Breast epithelium (tissue), 4 donors: ENCODE measurements at regions not wholly inside any gene's neighbourhood (a gene's known extent, or its start where the extent isn't known, plus 50 kb on each side); places are given as distances from the start of the nearest gene placed in this dataset.
"Not testable (repeated sequence)": the region's sequence is repeated elsewhere in the genome, so short reads cannot be mapped to it uniquely, and the experiment has no call there.

Experiments used
- DNase-seq, 2 donors: peaks; one replicate each; pipeline ENCODE4 v3.0.0-alpha.2; 2019; ENCODE audit warnings: low spot score in 2 of 2
- H3K27ac ChIP-seq, 2 donors: fragments of 200-600 bp; sonication (generic) in 1 of 2; one replicate each; pipeline ENCODE4 v1.5.1; 2016 to 2019; ENCODE audit warnings: mild to moderate bottlenecking in 1 of 2
- H3K27me3 ChIP-seq, 2 donors: fragments of 200-600 bp; sonication (generic) in 1 of 2; one replicate each; pipeline versions ENCODE4 v1.5.1 to v1.6.0; 2017 to 2019; ENCODE audit warnings: control low read depth in 1 of 2, mild to moderate bottlenecking in 1 of 2
- H3K36me3 ChIP-seq: fragments of 200-600 bp; one replicate; pipeline ENCODE4 v1.5.1; 2019
- H3K4me1 ChIP-seq, 2 donors: fragments of 200-600 bp; sonication (generic); one replicate each; pipeline ENCODE4 v1.5.1; 2016 to 2019; ENCODE audit warnings: control low read depth in 1 of 2
- H3K4me3 ChIP-seq, 3 donors: fragments of 200-600 bp; sonication (generic); 1 replicate in 2 of 3; 2 replicates in 1 of 3; pipeline ENCODE4 v1.5.1; 2016 to 2019; ENCODE audit warnings: mild to moderate bottlenecking in 3 of 3, moderate library complexity in 2 of 3
- H3K9me3 ChIP-seq, 2 donors: fragments of 200-600 bp; sonication (generic) in 1 of 2; one replicate each; pipeline ENCODE4 v1.5.1; 2016 to 2019; ENCODE audit warnings: control low read depth in 1 of 2
- CTCF ChIP-seq, 3 donors: fragments of 450-650 bp; IDR thresholded peaks; one replicate each; pipeline ENCODE4 v1.5.1; 2016 to 2017; ENCODE audit warnings: antibody characterized with exemption in 3 of 3, mild to moderate bottlenecking in 3 of 3, moderate library complexity in 3 of 3
- POLR2A ChIP-seq: fragments of 450-650 bp; IDR thresholded peaks from one replicate; pipeline ENCODE4 v1.6.1; 2016; ENCODE audit warnings: antibody characterized with exemption, mild to moderate bottlenecking, moderate library complexity
- POLR2AphosphoS5 ChIP-seq, 3 donors: sonication (generic); formaldehyde crosslinking; IDR thresholded peaks; one replicate each; pipeline ENCODE4 v1.6.1; 2017; ENCODE audit warnings: antibody characterized with exemption in 3 of 3
- intact Hi-C: fragments of 100-400 bp; cut with DNase I; formaldehyde crosslinking; loops from one replicate; pipeline ENCODE4 v1.15.1; 2023; ENCODE audit warnings: low total_unique reads

GRCh38 chr1:96521994-96522760 is 199.4 kb upstream of the PTBP2 start:
- Histone ChIP-seq H3K27me3 (no peaks in the 10 kb centered on the region), H3K36me3 (no peaks in the 10 kb centered on the region), H3K4me1 (no peaks in the 10 kb centered on the region), H3K27ac (peak overlapping the region in 1 of 2 donors; percentile 61), H3K4me3 (no peak overlapping the region), H3K9me3 (no peaks in the 10 kb centered on the region)
- intact Hi-C loops, result no loop called here
- no peak for DNase-seq
- TF ChIP-seq POLR2AphosphoS5 (IDR thresholded peaks at IDR 0.05), result no peak
- no peak for TF ChIP-seq POLR2A
- no peak for TF ChIP-seq CTCF (IDR thresholded peaks at IDR 0.05)

GRCh38 chr1:96522927-96523326 is 198.7 kb upstream of the PTBP2 start:
- peak overlapping the region in 1 of 2 donors; percentile 61 for H3K27ac ChIP-seq
- H3K4me3 ChIP-seq, result no peak overlapping the region
- H3K36me3 ChIP-seq, result no peaks in the 10 kb centered on the region
- intact Hi-C loops, result no loop called here
- TF ChIP-seq POLR2A, result no peak
- TF ChIP-seq POLR2AphosphoS5 (IDR thresholded peaks at IDR 0.05), result no peak
- TF ChIP-seq CTCF (IDR thresholded peaks at IDR 0.05), result no peak
- H3K9me3 ChIP-seq, result no peaks in the 10 kb centered on the region
- H3K27me3 ChIP-seq, result no peaks in the 10 kb centered on the region
- H3K4me1 ChIP-seq, result no peaks in the 10 kb centered on the region
- DNase-seq, result no peak

DNA sequence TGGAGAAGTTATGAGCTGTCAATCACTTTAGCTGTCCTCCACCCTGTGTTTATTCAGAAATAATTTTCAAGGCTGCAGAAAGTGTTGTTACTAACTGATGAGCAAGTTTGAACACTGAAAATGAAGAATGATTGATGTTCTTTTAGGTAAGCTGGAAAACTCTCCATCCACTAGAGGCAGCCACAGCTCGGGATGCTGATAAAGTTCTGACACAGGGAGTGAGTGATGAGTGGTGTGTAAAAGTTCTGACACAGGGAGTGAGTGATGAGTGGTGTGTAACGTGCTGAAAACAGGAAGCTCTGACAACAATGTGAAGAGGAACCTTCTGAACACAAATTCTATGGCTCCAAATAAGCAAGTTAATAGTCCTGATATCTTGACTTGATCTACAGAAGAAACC is 197.5 kb upstream of the PTBP2 start:
- Histone ChIP-seq H3K36me3 (no peaks in the 10 kb centered on the region), H3K27ac (peak overlapping the region in 1 of 2 donors; percentile 80), H3K4me1 (no peaks in the 10 kb centered on the region), H3K27me3 (no peaks in the 10 kb centered on the region), H3K4me3 (no peak overlapping the region), H3K9me3 (peaks cover 5 to 11% of the 10 kb centered on the region in 2 donors)
- no peak for DNase-seq
- intact Hi-C loops, result no loop called here
- TF ChIP-seq CTCF (IDR thresholded peaks at IDR 0.05) (no peak), POLR2A (no peak), POLR2AphosphoS5 (IDR thresholded peaks at IDR 0.05) (no peak)

DNA sequence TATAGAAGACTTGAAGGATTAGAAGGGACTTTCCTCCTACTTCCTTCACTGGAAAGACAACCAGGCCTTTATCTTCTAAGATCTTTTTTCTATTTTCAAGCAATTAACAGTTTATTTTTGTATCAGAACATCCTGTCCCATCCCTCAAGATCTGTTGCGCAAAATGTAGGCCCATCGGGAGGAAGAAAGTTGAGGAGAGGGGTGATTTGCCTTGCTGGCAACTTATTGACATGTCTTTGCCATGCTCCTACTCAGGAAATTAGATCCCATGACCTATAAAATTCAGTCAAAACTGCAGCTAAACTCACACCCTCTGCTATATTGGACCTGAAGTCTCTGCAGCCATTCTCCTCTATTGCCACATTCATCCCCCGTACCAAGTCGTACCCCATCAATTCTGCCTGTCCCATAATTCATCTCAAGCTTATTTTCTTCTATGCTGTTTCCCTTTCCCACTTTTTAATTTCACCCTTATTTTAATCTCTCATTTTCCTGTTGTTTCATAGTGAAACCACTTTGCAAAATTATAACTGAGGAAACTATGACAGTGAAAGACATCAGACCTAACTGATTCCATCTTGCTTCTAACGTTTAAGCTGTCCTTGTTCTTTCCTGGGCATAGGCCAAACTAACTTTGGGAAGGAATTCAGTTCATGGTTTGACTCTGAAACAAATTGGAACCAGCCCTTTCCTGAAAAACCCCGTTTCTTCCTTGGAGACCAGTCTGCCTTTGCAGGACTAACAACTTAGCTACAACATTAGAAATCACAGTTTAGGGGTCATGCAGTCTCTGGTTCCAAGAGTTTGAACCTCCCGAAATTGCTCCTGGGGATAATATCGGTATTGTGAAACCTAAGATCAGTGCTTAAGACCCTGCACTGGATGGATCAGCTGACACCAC is 195.7 kb upstream of the PTBP2 start:
- intact Hi-C loops, result no loop called here
- DNase-seq, result no peak
- no peaks in the 10 kb centered on the region for H3K36me3 ChIP-seq

GRCh38 chr1:96528672-96529071 is 192.9 kb upstream of the PTBP2 start:
- H3K9me3 ChIP-seq, result peaks cover 10 to 15% of the 10 kb centered on the region in 2 donors
- H3K27me3 ChIP-seq, H3K4me3 ChIP-seq, H3K27ac ChIP-seq, intact Hi-C loops, DNase-seq, H3K36me3 ChIP-seq, H3K4me1 ChIP-seq: not testable (repeated sequence)

More for the DNA sequence above, 195.7 kb upstream of the PTBP2 start:
- no peak overlapping the region for H3K4me3 ChIP-seq
- peak overlapping the region; percentile 73 to 79 for H3K27ac ChIP-seq
- H3K27me3 ChIP-seq, result no peaks in the 10 kb centered on the region
- no peak for TF ChIP-seq CTCF (IDR thresholded peaks at IDR 0.05)
- peak in 1 of 3 donors; percentile 83 for TF ChIP-seq POLR2AphosphoS5 (IDR thresholded peaks at IDR 0.05)
- TF ChIP-seq POLR2A, result no peak
- H3K4me1 ChIP-seq, result no peaks in the 10 kb centered on the region
- peaks cover 10 to 15% of the 10 kb centered on the region in 2 donors for H3K9me3 ChIP-seq
